ENCODE measurements at regions not wholly inside any gene's neighbourhood (a gene's known extent, or its start where the extent isn't known, plus 50 kb on each side); places are given as distances from the start of the nearest gene placed in this dataset.
"Not testable (repeated sequence)": the region's sequence is repeated elsewhere in the genome, so short reads cannot be mapped to it uniquely, and the experiment has no call there.

GRCh38 chr2:94737145-94737544 lies 134.1 kb upstream of the TEKT4 start:
- DNase-seq (ENCODE audit: low read depth), result not testable (repeated sequence)

GRCh38 chr2:94737736-94738342 lies 133.4 kb upstream of the TEKT4 start:
- DNase-seq (ENCODE audit: low read depth), result not testable (repeated sequence)

GRCh38 chr2:94753466-94753998 lies 117.7 kb upstream of the TEKT4 start:
- no peak for DNase-seq (ENCODE audit: low read depth)

DNA sequence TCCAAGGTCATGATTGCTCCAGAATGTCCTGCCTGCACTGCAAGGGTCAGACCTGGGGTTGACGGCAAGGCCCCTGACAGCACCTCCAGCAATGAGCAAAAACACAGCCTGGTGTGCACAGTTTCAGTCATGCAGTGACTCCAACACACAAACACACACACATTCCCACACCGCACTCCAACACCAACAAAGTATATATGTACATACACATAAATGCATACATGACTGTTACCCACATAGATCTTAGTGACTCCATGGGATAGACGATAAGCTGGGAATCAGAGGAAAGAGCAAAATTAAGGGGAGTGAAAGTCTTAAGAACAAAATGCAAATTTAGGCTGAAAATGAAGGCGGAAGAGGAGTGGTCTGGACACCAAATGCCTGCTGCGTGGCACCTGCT lies 112.7 kb upstream of the TEKT4 start:
- DNase-seq (ENCODE audit: low read depth), result no peak

GRCh38 chr2:94759211-94759610 lies 112.0 kb upstream of the TEKT4 start:
- DNase-seq (ENCODE audit: low read depth), result peak; percentile 10

- DNase-seq (ENCODE audit: low read depth), result no peak
Observed at GRCh38 chr2:94762600-94762999, 108.6 kb upstream of the TEKT4 start.

DNA sequence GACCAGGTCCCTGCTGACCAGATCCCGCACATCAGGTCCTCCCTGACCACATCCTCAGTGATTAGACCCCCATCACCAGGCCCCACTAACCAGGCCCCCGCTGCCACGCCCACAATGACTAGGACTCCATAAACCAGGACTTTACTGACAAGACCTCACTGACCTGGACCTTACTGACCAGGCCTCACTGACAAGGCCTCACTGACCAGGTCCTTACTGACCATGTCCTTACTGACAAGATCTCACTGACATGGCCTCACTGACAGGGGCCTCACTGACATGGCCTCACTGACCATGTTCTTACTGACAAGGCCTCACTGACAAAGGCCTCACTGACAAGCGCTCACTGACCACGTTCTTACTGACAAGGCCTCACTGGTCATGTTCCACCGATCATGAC lies 107.9 kb upstream of the TEKT4 start:
- no peak for DNase-seq (ENCODE audit: low read depth)

GRCh38 chr2:94764331-94764730 lies 106.9 kb upstream of the TEKT4 start:
- DNase-seq (ENCODE audit: low read depth), result not testable (repeated sequence)

GRCh38 chr2:94767336-94767735 lies 103.9 kb upstream of the TEKT4 start:
- no peak for DNase-seq (ENCODE audit: low read depth)

GRCh38 chr2:94769733-94770132 lies 101.5 kb upstream of the TEKT4 start:
- no peak for DNase-seq (ENCODE audit: low read depth)

GRCh38 chr2:94774851-94775250 lies 96.4 kb upstream of the TEKT4 start:
- DNase-seq (ENCODE audit: low read depth), result no peak

DNA sequence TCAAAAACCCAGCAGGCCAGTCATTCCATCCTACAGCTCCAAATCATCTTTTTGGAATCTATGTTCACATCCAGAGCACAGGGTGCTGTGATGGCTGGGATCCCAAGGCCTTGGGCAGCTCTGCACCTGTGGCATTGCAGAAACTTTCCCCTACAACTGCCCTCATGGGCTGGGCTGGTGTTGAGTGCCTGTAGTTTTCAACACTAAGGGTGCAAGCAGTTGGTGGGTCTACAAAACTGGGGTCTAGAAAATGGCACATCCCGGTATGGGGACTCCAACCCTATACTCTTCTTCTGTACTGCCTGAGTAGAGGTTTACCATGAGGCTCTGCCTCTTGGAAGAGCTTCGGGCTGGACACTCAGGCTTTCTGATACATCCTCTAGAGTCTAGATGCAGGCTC lies 95.2 kb upstream of the TEKT4 start:
- no peak for DNase-seq (ENCODE audit: low read depth)

GRCh38 chr2:94785105-94785504 lies 86.1 kb upstream of the TEKT4 start:
- not testable (repeated sequence) for DNase-seq (ENCODE audit: low read depth)

DNA sequence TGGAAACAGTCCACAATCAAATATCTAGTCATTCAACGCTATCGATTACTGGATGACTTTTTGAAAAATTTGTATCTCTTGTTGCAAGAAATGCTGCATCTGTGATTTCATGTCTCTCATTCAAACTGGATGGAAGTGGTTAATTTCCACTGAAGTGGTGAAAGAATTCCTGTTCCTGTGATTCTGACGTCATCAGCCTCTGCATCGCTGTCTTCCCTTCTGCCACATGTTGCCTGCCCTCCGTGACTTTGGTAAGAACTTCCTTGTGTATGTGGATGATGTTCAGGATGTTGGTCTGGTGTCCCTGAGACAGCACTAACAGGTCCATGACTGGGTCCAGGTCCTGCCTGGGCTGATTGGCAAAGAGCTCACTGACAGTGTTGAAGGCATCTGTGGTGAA lies 84.8 kb upstream of the TEKT4 start:
- DNase-seq (ENCODE audit: low read depth), result not testable (repeated sequence)

DNA sequence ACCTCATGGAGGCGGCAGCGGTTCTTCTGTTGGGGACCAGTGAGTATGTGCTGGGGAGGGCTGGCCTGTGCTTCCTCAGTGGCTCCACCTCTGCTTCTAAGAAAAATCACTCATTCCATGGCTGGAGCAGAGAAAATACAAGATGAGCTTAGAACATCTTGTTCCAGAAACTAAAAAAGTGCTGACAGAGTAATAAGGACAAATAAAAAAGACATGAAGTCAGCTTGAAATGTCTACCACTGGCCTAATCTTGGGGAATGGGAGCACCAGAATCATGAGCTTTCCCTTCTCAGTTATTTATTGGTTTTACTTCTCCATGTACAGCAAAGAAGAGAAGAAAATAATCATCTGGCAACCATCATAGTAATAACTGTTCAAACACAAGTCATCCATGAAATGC lies 81.1 kb upstream of the TEKT4 start:
- not testable (repeated sequence) for DNase-seq (ENCODE audit: low read depth)

DNA sequence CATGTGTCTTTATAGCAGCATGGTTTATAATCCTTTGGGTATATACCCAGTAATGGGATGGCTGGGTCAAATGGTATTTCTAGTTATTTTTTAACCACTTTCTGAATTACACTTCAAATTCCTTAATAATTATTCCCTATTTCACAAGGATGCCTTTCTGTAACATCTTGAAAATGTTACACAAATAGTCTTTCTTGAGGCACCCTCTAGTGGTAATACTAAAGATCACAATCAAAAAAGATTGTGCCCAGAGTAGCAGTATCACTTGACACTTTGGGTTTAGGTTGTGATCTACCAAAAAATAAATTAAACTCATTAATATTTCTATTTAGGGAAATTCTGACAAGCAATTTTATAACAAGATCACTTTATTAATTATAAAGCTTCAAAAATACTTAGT lies 74.0 kb upstream of the TEKT4 start:
- DNase-seq (ENCODE audit: low read depth), result peak; percentile 18

All from myocyte (in vitro differentiated cells).